ENCODE measurements at regions not wholly inside any gene's neighbourhood (a gene's known extent, or its start where the extent isn't known, plus 50 kb on each side); places are given as distances from the start of the nearest gene placed in this dataset.

DNA sequence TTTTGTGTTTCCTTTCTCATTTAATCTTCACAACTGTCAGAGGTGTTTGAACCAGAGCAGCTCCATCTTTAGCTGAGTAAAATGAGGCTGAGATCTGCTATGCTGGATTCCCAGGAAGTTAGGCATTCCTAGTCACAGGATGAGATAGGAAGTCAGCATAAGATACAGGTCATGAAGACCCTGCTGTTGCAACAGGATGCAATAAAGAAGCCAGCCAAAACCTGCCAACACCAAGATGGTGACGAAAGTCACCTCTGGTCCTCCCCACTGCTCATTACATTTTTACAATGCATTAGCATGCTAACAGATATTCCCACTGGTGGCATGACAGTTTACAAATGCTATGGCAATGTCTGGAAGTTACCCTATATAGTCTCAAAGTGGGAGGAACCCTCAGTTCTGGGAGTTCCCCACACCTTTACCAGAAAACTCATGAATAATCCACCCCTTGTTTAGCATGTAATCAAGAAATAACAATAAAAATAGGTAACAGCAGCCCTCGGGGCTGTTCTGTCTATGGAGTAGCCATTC is 262.2 kb upstream of the FERMT1 start:
- no peaks in the 10 kb centered on the region for H3K9me3 ChIP-seq (ENCODE audit: insufficient read depth, low read length)
- TF ChIP-seq, protein P1, sequence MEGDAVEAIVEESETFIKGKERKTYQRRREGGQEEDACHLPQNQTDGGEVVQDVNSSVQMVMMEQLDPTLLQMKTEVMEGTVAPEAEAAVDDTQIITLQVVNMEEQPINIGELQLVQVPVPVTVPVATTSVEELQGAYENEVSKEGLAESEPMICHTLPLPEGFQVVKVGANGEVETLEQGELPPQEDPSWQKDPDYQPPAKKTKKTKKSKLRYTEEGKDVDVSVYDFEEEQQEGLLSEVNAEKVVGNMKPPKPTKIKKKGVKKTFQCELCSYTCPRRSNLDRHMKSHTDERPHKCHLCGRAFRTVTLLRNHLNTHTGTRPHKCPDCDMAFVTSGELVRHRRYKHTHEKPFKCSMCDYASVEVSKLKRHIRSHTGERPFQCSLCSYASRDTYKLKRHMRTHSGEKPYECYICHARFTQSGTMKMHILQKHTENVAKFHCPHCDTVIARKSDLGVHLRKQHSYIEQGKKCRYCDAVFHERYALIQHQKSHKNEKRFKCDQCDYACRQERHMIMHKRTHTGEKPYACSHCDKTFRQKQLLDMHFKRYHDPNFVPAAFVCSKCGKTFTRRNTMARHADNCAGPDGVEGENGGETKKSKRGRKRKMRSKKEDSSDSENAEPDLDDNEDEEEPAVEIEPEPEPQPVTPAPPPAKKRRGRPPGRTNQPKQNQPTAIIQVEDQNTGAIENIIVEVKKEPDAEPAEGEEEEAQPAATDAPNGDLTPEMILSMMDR (IDR thresholded peaks at IDR 0.05; ENCODE audit: low read depth, low read length), result no peak
- TF ChIP-seq EZH2phosphoT487 (IDR thresholded peaks at IDR 0.05; ENCODE audit: low read depth), result no peak
- no peak overlapping the region for H3K27ac ChIP-seq (ENCODE audit: low read length)
- H3K79me2 ChIP-seq (ENCODE audit: low read length), result no peaks in the 10 kb centered on the region
- H3K36me3 ChIP-seq (replicated peaks; ENCODE audit: low read depth, low read length), result no peaks in the 10 kb centered on the region
- no peaks in the 10 kb centered on the region for H4K20me1 ChIP-seq (ENCODE audit: insufficient read depth, low read length)
- no peaks in the 10 kb centered on the region for H3K4me1 ChIP-seq (ENCODE audit: low read length)
- no peak overlapping the region for H3K4me3 ChIP-seq (ENCODE audit: low read length)
- H3K9ac ChIP-seq (ENCODE audit: low read length), result no peak overlapping the region
- no peaks in the 10 kb centered on the region; the same call in 1 of the 2 replicates for H3K27me3 ChIP-seq (ENCODE audit: low read depth, low read length)
- no peak overlapping the region for H3K4me2 ChIP-seq (ENCODE audit: low read length)
- H2AFZ ChIP-seq (ENCODE audit: low read depth, low read length), result no peak overlapping the region

DNA sequence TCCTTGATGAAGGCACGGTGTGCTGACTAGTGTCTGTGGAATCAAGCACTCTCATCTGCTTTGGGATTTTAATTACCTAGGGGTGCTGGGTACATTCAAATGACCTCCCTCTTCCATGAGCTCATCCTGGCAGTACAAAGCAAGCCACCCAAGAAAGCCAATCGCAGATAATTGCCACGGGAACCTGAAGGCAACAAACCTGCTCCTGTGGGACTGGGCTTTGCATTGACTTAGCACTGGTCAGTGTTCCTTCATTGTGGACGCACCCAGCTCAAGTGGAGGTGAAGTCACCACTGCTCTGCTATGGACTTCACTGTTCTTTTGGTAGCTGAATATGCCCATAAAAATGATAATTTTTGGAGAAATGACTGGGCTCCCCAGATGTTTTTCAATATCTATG is 261.6 kb upstream of the FERMT1 start:
- Histone ChIP-seq H3K9me3 (ENCODE audit: insufficient read depth, low read length) (no peaks in the 10 kb centered on the region), H3K27me3 (ENCODE audit: low read depth, low read length) (no peaks in the 10 kb centered on the region; the same call in 1 of the 2 replicates)

GRCh38 chr20:6381887-6382286 is 259.1 kb upstream of the FERMT1 start:
- no peaks in the 10 kb centered on the region for H4K20me1 ChIP-seq (ENCODE audit: insufficient read depth, low read length)
- no peaks in the 10 kb centered on the region for H3K79me2 ChIP-seq (ENCODE audit: low read length)
- H3K9ac ChIP-seq (ENCODE audit: low read length), result no peak overlapping the region
- H3K4me3 ChIP-seq (ENCODE audit: low read length), result no peak overlapping the region
- no peaks in the 10 kb centered on the region for H3K4me1 ChIP-seq (ENCODE audit: low read length)
- H2AFZ ChIP-seq (ENCODE audit: low read depth, low read length), result no peak overlapping the region
- TF ChIP-seq EZH2phosphoT487 (IDR thresholded peaks at IDR 0.05; ENCODE audit: low read depth), result no peak
- TF ChIP-seq, protein P1 (IDR thresholded peaks at IDR 0.05; ENCODE audit: low read depth, low read length), result no peak
- no peak overlapping the region for H3K4me2 ChIP-seq (ENCODE audit: low read length)
- no peaks in the 10 kb centered on the region for H3K9me3 ChIP-seq (ENCODE audit: insufficient read depth, low read length)
- no peak overlapping the region for H3K27ac ChIP-seq (ENCODE audit: low read length)
- no peaks in the 10 kb centered on the region; the same call in 1 of the 2 replicates for H3K27me3 ChIP-seq (ENCODE audit: low read depth, low read length)
- H3K36me3 ChIP-seq (replicated peaks; ENCODE audit: low read depth, low read length), result no peaks in the 10 kb centered on the region

More for the DNA sequence above, 261.6 kb upstream of the FERMT1 start:
- no peak overlapping the region for H3K4me2 ChIP-seq (ENCODE audit: low read length)
- H3K36me3 ChIP-seq (replicated peaks; ENCODE audit: low read depth, low read length), result no peaks in the 10 kb centered on the region
- no peaks in the 10 kb centered on the region for H4K20me1 ChIP-seq (ENCODE audit: insufficient read depth, low read length)
- H2AFZ ChIP-seq (ENCODE audit: low read depth, low read length), result no peak overlapping the region
- no peak overlapping the region for H3K4me3 ChIP-seq (ENCODE audit: low read length)
- no peaks in the 10 kb centered on the region for H3K79me2 ChIP-seq (ENCODE audit: low read length)
- no peak overlapping the region for H3K9ac ChIP-seq (ENCODE audit: low read length)
- TF ChIP-seq, protein P1 (IDR thresholded peaks at IDR 0.05; ENCODE audit: low read depth, low read length), result no peak
- no peak for TF ChIP-seq EZH2phosphoT487 (IDR thresholded peaks at IDR 0.05; ENCODE audit: low read depth)
- H3K27ac ChIP-seq (ENCODE audit: low read length), result no peak overlapping the region
- H3K4me1 ChIP-seq (ENCODE audit: low read length), result no peaks in the 10 kb centered on the region

- Histone ChIP-seq H4K20me1 (ENCODE audit: insufficient read depth, low read length) (no peaks in the 10 kb centered on the region), H2AFZ (ENCODE audit: low read depth, low read length) (no peak overlapping the region), H3K4me1 (ENCODE audit: low read length) (no peaks in the 10 kb centered on the region), H3K27ac (ENCODE audit: low read length) (no peak overlapping the region), H3K27me3 (ENCODE audit: low read depth, low read length) (no peaks in the 10 kb centered on the region), H3K4me3 (ENCODE audit: low read length) (no peak overlapping the region), H3K36me3 (replicated peaks; ENCODE audit: low read depth, low read length) (no peaks in the 10 kb centered on the region), H3K4me2 (ENCODE audit: low read length) (no peak overlapping the region), H3K9ac (ENCODE audit: low read length) (no peak overlapping the region), H3K79me2 (ENCODE audit: low read length) (no peaks in the 10 kb centered on the region), H3K9me3 (ENCODE audit: insufficient read depth, low read length) (no peaks in the 10 kb centered on the region)
- TF ChIP-seq EZH2phosphoT487 (IDR thresholded peaks at IDR 0.05; ENCODE audit: low read depth), result no peak
- TF ChIP-seq, protein P1 (IDR thresholded peaks at IDR 0.05; ENCODE audit: low read depth, low read length), result no peak
These were observed 239.4 kb upstream of the FERMT1 start for GRCh38 chr20:6362245-6362644.
